Left renal pelvis (tissue), 4 donors: ENCODE measurements at regions not wholly inside any gene's neighbourhood (a gene's known extent, or its start where the extent isn't known, plus 50 kb on each side); places are given as distances from the start of the nearest gene placed in this dataset.
"Not testable (repeated sequence)": the region's sequence is repeated elsewhere in the genome, so short reads cannot be mapped to it uniquely, and the experiment has no call there.

Source experiments
- DNase-seq, 4 donors: peaks; one replicate each; pipeline ENCODE4 v3.0.0-alpha.2; 2013; ENCODE audit warnings: low read depth in 4 of 4, low spot score in 3 of 4

DNA sequence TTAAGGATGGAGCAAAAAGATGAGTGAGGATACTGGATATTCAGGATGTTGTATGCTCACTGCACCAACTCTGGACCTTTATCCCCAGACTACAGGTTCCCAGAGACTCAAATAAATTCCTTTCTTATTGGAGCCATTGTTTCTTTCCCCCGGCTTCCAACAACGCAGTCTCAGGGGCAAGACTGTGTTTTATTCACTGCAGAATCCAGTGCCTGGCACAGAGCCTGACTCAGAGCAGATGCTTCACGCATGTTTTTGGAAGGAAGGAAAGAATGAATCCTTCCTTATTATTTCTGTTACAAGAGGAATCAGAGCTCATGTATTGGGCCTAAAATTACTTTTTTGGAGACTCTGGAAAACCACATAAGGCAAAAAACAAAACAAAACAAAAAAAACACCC is 96.0 kb upstream of the VGLL4 start:
- no peak for DNase-seq

DNA sequence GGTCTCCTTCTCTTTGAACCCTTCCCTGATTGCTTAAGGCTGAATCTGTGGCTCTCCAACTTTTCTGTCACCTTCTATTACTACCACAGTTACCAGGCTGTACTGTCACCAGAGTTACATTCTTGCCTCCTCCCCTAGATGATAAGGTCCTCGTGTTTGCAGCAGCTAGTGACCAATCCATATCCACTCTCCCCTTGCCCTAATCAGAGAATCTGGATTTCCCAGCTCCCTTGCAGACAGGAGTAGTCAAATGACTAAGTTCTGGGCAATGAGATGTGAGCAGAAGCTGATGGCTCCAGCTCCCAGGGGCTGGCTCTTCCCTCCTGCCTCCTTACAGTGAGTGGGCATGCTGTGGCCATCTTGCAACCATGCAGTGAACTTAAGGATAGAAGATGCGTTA is 95.4 kb upstream of the VGLL4 start:
- no peak for DNase-seq

- DNase-seq = no peak
Observed at GRCh38 chr3:11737742-11738141, 94.0 kb upstream of the VGLL4 start.

DNA sequence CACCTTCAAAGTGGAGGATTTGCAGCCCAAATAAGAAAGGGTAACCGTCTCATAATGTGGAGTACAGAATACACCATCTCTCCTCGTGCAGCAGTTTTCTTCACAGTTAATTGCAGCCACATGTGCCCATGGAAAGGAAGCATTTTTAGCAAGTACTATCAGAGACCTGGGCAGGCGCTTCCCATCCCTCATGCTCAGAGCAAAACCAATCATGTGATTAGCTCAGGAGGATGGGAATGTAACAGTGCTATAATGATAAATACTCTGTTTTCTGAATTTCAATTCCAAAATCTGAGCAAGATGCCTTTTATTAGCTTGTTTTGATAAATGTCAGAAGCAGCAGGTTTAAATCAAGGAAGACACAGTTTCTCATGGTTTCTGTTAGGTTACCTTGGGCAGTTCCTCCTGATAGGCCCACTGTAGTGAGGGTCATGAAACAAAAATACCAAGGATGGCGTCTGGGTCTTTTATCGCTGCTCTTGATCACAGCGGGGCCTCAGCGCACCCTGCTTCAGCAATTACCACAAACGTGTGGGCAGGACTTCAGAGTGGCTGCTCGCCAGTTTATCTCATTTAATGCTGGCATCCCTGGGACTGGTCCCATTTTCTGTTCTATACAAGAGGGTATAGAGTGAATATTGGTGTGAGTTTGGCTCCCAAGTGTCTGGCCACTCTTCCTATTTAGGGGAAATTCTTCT is 92.6 kb upstream of the VGLL4 start:
- no peak for DNase-seq

GRCh38 chr3:11735638-11736037 is 91.9 kb upstream of the VGLL4 start:
- no peak for DNase-seq

GRCh38 chr3:11735111-11735510 is 91.4 kb upstream of the VGLL4 start:
- DNase-seq = not testable (repeated sequence)

GRCh38 chr3:11733914-11734313 is 90.2 kb upstream of the VGLL4 start:
- DNase-seq = no peak

GRCh38 chr3:11727207-11727606 is 83.5 kb upstream of the VGLL4 start:
- DNase-seq = no peak

GRCh38 chr3:11726146-11726545 is 82.4 kb upstream of the VGLL4 start:
- DNase-seq = no peak

- not testable (repeated sequence) for DNase-seq
Observed at GRCh38 chr3:11725340-11725641, 81.6 kb upstream of the VGLL4 start.

- DNase-seq = no peak
Observed at GRCh38 chr3:11724615-11725339, 81.1 kb upstream of the VGLL4 start.

DNA sequence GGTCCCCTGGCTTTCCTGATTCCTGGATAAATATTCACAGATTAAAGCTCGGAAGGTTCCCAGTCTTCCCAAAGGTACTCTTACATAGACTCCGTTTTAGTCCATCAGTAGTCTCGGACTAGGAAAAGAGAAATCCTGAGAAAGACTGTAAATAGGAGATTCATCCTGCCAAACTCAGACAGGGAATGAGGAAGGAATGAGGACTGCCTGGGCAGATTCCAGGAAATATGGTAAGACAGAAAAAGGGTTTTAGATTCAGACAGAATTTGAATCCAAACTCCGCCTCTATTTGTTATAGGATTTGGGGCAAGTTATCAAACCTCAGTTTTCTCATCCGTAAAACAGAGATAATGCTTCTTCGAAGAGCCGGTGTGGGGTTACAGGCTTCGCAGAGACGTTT is 77.8 kb upstream of the VGLL4 start:
- no peak for DNase-seq

- DNase-seq = no peak
Observed at GRCh38 chr3:11720917-11721411, 77.2 kb upstream of the VGLL4 start.

GRCh38 chr3:11720304-11720898 is 76.7 kb upstream of the VGLL4 start:
- peak; percentile 67 to 80 (median 73) for DNase-seq

- DNase-seq = peak; percentile 58 to 71 (median 66)
Observed at GRCh38 chr3:11719406-11720303, 75.9 kb upstream of the VGLL4 start.

DNA sequence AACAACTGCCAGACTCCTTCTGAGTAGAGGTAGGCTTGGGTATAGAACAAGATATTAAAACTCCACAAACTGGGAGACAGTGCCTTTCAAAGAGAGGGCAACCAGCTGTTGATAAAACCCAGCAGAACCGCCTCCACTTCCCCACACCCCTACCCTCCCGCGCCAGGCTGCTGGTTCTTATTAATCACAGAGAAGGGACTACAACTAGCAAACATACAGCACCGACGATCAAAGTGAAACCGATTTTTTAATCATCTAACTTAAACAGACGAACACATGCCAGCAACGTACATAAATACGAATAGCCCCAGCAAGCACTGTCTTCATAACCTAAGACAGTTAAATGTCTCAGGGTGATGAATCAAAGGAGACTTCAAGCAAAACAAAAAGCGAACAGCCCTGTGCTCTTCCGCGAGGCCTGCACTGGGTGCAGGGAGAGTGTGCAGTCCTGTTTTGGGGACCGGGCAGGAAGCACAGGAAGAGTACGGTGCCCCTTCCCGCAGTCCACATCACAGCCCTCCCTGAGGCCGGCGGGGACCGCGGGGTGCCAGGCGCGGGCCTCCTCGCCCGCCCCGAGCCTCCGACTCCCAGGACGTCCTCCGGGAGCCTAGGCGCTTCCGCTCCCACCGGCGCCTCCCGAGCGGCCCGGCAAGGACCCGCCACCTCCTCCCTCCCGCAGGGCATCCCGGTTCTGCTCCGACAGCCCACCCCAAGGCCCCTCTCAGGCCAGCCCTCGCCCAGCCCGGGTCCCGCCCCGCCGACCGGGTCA is 75.1 kb upstream of the VGLL4 start:
- peak; percentile 39 to 74 (median 46) for DNase-seq

- peak; percentile 57 to 73 (median 66) for DNase-seq
Observed at GRCh38 chr3:11717768-11718636, 74.3 kb upstream of the VGLL4 start.

- DNase-seq = no peak
Observed at GRCh38 chr3:11717301-11717700, 73.6 kb upstream of the VGLL4 start.
